ENCODE measurements at regions not wholly inside any gene's neighbourhood (a gene's known extent, or its start where the extent isn't known, plus 50 kb on each side); places are given as distances from the start of the nearest gene placed in this dataset.
A peak's percentile ranks its signal among the peaks of the same experiment; 100 is the strongest.

GRCh38 chr4:67120369-67120768 is 424.9 kb downstream of the CENPC start:
- no peak for DNase-seq (ENCODE audit: low spot score)

GRCh38 chr4:67109276-67109675 is 436.0 kb downstream of the CENPC start:
- no peak for DNase-seq (ENCODE audit: low spot score)

DNA sequence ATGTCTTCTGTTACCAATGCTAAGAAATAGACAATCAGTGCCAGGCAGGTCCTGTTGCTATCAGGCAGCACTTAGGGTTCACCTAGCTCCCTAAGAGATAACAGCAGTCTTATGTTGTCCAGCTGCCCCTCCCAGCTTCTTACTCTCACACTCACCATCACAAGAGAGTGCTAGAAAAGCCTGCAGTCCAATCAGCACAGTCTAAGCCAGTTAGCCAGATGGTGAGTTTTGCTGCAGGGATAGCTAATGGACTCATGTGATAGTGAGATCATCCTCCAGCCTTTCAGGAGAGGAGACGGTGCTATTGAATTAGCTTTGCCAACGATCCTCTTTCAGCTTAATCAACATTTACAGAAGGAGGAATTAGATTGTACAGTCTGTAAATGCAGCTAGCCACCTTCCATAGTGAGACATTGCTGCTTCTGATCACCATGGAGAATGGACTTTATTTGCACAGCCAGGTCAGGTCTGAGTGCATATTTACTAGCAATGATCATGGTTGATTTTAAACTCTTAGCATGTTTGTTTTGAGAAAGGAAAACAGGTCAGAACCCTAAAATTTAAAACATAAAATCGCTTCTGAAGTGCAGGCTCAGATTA is 438.3 kb downstream of the CENPC start:
- DNase-seq (ENCODE audit: low spot score), result peak; percentile 34

GRCh38 chr4:67104145-67104544 is 441.2 kb downstream of the CENPC start:
- DNase-seq (ENCODE audit: low spot score), result no peak

GRCh38 chr4:67103001-67103747 is 442.1 kb downstream of the CENPC start:
- DNase-seq (ENCODE audit: low spot score), result no peak

- no peak for DNase-seq (ENCODE audit: low spot score)
Observed at GRCh38 chr4:67101612-67102011, 443.7 kb downstream of the CENPC start.

GRCh38 chr4:67092351-67092750 is 453.0 kb downstream of the CENPC start:
- DNase-seq (ENCODE audit: low spot score), result no peak

DNA sequence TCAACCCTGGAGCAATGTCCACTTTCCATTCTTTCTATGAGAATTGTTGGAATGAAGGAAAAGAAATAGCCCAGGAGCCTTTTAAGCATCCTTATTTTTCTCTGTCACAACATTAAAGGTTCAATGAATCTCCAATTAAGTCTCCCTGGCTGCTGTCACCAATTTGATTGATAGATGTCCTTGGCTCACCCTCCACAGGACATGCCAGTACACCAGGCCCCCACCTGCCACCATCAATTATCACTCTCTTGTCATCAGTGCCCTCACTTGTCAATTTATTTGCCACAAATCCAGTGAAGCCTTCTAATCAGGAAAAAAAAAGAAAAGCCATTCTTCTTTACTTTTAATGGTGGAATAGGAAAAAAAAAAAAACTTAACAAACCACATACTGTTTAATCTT is 453.6 kb downstream of the CENPC start:
- no peak for DNase-seq (ENCODE audit: low spot score)

GRCh38 chr4:67087897-67088296 is 457.4 kb downstream of the CENPC start:
- DNase-seq (ENCODE audit: low spot score), result peak; percentile 25

DNA sequence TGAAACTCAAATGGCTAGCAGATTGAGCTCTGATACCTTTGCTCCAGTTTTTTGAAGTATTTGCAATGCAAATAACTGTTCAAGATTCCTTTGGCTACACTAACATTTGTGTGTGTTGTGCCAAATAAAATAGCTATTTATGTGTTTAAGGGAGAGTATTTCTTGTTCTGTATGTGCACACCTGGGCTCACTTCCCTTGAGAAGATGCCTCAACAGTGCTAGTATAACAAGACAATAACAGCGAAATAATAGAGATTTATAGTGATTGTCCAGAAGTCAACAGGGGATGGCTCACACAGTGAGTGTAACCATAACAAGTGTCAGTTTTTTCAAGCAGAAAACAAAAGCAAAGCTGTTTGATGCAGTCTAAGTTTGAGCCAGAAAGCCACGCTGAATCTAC is 460.5 kb downstream of the CENPC start:
- no peak for DNase-seq (ENCODE audit: low spot score)

- no peak for DNase-seq (ENCODE audit: low spot score)
Observed at GRCh38 chr4:67083496-67083895, 461.8 kb downstream of the CENPC start.

DNA sequence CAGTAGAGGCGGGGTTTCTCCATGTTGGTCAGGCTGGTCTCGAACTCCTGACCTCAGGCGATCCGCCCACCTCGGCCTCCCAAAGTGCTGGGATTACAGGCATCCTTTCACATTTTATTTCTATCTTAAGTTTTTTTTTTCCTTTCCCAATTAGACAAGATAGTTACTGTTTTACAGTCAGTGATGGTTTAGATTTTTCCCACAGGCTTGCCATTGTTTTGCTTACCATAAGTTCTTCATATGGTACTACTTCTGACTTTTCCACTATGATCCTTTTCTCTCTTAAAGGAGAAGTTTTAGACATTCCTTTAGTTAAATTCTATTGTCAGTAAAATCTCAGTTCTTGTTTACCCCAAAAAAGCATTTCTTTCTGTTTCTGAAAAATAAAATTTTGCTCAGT is 462.6 kb downstream of the CENPC start:
- no peak for DNase-seq (ENCODE audit: low spot score)

GRCh38 chr4:67080046-67080557 is 465.2 kb downstream of the CENPC start:
- DNase-seq (ENCODE audit: low spot score), result no peak

DNA sequence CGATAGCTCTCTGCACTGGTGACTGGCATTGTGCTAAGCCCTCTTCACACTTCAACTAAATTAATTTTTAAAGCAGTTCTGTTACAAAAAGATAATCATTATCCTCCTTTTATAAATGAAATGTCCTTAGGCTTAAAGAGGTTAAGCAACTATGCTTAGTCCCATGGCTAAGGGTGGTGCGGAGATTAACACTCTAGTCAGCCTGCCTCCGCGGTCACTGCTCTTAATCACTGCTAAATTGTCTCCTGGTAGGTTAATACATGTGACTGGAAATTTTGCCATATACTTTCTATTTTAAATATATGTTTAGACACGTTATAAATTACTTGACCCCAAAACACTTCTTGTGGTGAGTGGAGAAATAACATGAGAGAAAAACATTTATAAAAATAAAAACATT is 473.7 kb downstream of the CENPC start:
- no peak for DNase-seq (ENCODE audit: low spot score)

- no peak for DNase-seq (ENCODE audit: low spot score)
Observed at GRCh38 chr4:67055319-67055718, 490.0 kb downstream of the CENPC start.

- DNase-seq (ENCODE audit: low spot score), result no peak
Observed at GRCh38 chr4:67054896-67055295, 490.4 kb downstream of the CENPC start.

GRCh38 chr4:67052814-67053675 is 492.3 kb downstream of the CENPC start:
- DNase-seq (ENCODE audit: low spot score), result no peak

DNA sequence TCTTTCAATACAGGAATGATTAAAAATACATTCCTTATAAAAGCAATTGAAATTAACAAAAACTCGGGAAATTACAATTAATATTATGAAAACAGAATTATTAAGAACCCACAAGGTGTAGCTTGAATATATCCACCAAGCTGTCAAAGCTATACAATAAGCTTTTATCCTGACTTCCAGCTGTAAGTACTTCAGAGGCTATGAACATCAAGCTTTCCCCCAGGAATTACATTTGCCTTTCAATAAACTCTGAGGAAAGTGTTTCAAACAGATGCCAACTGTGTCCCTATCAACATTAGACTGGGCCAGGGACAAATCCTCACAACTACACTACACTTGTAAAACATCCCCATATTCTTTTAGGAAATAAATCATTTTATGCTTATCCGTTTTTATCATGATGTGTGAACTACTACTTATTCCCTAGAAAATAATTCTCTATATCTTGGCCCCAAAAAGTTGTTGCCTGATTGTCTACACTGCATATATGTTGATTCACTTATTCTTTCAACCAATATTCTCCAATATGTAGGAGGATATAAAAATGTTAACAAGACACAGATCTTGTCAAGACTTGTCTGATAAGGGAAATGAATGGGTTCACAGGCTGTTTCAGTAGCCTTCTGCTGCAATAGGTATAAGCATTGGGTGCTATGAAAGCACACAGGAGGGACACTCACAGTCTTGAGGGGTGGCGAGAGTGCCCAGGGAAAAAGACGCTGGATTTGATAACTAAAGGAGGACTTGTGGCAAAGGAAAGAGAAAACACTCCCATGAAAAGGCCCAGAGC is 494.1 kb downstream of the CENPC start:
- no peak for DNase-seq (ENCODE audit: low spot score)

- DNase-seq (ENCODE audit: low spot score), result no peak
Observed at GRCh38 chr4:67049446-67049845, 495.9 kb downstream of the CENPC start.

GRCh38 chr4:67048530-67048929 is 496.8 kb downstream of the CENPC start:
- no peak for DNase-seq (ENCODE audit: low spot score)

DNA sequence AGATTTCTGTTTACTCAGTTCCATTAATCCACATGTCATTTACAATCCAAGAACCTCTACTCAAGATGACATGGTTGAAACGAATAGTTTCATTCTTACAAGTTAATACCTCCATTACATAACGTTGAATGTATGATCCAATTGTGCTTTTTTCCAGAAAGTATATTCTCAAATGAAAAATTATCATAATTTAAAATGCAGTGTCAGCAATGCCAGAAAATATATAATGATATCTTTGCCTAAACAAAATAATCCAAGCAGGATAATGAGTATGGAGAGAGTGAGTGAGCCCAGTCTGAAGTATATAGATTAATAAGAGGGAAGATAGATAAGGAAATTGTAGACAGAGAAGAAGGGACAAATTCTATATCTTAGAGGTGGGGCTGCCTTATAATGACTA is 505.0 kb downstream of the CENPC start:
- DNase-seq (ENCODE audit: low spot score), result no peak

GRCh38 chr4:67038228-67038566 is 507.1 kb downstream of the CENPC start:
- no peak for DNase-seq (ENCODE audit: low spot score)

All from cerebellar cortex (tissue), 1 donor.